ENCODE measurements at regions not wholly inside any gene's neighbourhood (a gene's known extent, or its start where the extent isn't known, plus 50 kb on each side); places are given as distances from the start of the nearest gene placed in this dataset.

GRCh38 chr2:18046558-18047212, 168.2 kb downstream of the KCNS3 start:
- Histone ChIP-seq H3K4ac (replicated peaks; ENCODE audit: insufficient read length, low read depth, low read length) (no peak overlapping the region), H3K36me3 (ENCODE audit: control insufficient read depth in 2 of 4, insufficient read depth in 4 of 4, low read length in 3 of 4) (no peaks in the 10 kb centered on the region), H3K4me1 (replicated peaks in 1 of 4; ENCODE audit: control insufficient read depth in 3 of 4, insufficient read depth in 4 of 4, low read length in 3 of 4) (no peaks in the 10 kb centered on the region), H2AK5ac (ENCODE audit: low read depth, low read length) (no peak overlapping the region), H2BK15ac (ENCODE audit: low read length) (no peak overlapping the region), H3K23ac (ENCODE audit: insufficient read length) (no peak overlapping the region), H3K14ac (ENCODE audit: insufficient read length) (no peak overlapping the region), H3K56ac (replicated peaks; ENCODE audit: insufficient read length, low read depth, low read length) (no peak overlapping the region), H2BK20ac (ENCODE audit: low read length) (no peak overlapping the region), H3K9me3 (ENCODE audit: insufficient read depth in 2 of 2, low read depth in 1 of 2, low read length in 1 of 2) (peaks cover 4 to 17% of the 10 kb centered on the region in 2 experiments; a peak in 2 of 4 replicates), H3K27me3 (replicated peaks in 1 of 4; ENCODE audit: control insufficient read depth in 3 of 4, extremely low read depth in 1 of 4, insufficient read depth in 3 of 4, low read length in 3 of 4) (no peaks in the 10 kb centered on the region), H2BK120ac (replicated peaks; ENCODE audit: low read depth, low read length) (no peak overlapping the region), H3K4me2 (ENCODE audit: insufficient read depth in 1 of 2, low read depth in 2 of 2, low read length in 2 of 2) (no peak overlapping the region), H2BK5ac (ENCODE audit: low read depth, low read length) (no peak overlapping the region), H4K91ac (replicated peaks; ENCODE audit: insufficient read length, low read length) (no peak overlapping the region), H3K4me3 (ENCODE audit: extremely low read depth in 1 of 4, insufficient read depth in 2 of 4, low read depth in 3 of 4, low read length in 4 of 4) (no peak overlapping the region), H4K8ac (ENCODE audit: extremely low read depth, insufficient read depth, low read length) (no peak overlapping the region), H2AFZ (ENCODE audit: low read length) (no peak overlapping the region), H3K79me1 (ENCODE audit: low read depth, low read length) (no peaks in the 10 kb centered on the region), H3K18ac (ENCODE audit: extremely low read depth, low read length) (no peak overlapping the region), H3K79me2 (ENCODE audit: control insufficient read depth in 1 of 2, insufficient read depth in 2 of 2, low read length in 2 of 2) (no peaks in the 10 kb centered on the region), H3K23me2 (ENCODE audit: low read depth, low read length) (no peaks in the 10 kb centered on the region), H3K27ac (ENCODE audit: low read depth, low read length) (no peak overlapping the region), H3K9ac (replicated peaks in 1 of 4; ENCODE audit: extremely low read depth in 1 of 4, low read depth in 3 of 4, low read length in 3 of 4) (no peak overlapping the region), H4K5ac (ENCODE audit: insufficient read length, low read depth, low read length) (no peak overlapping the region), H2BK12ac (ENCODE audit: low read depth, low read length) (no peak overlapping the region), H4K20me1 (replicated peaks in 1 of 2; ENCODE audit: control insufficient read depth in 1 of 2, insufficient read depth in 2 of 2, low read length in 2 of 2) (no peaks in the 10 kb centered on the region)
- POLR2A ChIA-PET (ENCODE audit: partially characterized antibody) = no interaction called here
- 93% methylated on average over 3 of the region's 3 CpGs; no CpG with 5 or more reads in 1 of the 2 experiments for WGBS, 2 experiments (ENCODE audit: extremely low coverage in 1 of 2, insufficient coverage in 1 of 2, insufficient read length in 1 of 2, insufficient replicate concordance in 2 of 2, low coverage in 1 of 2, low lambda C conversion rate in 2 of 2, missing lambda C conversion rate in 1 of 2)
- no peak for DNase-seq (ENCODE audit: low read depth in 1 of 2, low spot score in 2 of 2)
- FAIRE-seq = no peak
- CTCF ChIA-PET (ENCODE audit: partially characterized antibody) = interaction anchor here (0.9 to 1.0 kb wide), 2 partner anchors 13 to 875 kb away, joined by 3 read pairs; no protein-coding TSS in a partner anchor
- TF ChIP-seq PHF8 (conservative IDR thresholded peaks at IDR 0.05; ENCODE audit: low read depth, low read length) = no peak
- TF ChIP-seq YY1 (IDR thresholded peaks at IDR 0.05; ENCODE audit: low read depth, low read length) = no peak
- TF ChIP-seq POLR2A (IDR thresholded peaks at IDR 0.05; ENCODE audit: control extremely low read depth in 1 of 2, low read depth in 2 of 2, low read length in 2 of 2) = no peak
- TF ChIP-seq, protein P1, sequence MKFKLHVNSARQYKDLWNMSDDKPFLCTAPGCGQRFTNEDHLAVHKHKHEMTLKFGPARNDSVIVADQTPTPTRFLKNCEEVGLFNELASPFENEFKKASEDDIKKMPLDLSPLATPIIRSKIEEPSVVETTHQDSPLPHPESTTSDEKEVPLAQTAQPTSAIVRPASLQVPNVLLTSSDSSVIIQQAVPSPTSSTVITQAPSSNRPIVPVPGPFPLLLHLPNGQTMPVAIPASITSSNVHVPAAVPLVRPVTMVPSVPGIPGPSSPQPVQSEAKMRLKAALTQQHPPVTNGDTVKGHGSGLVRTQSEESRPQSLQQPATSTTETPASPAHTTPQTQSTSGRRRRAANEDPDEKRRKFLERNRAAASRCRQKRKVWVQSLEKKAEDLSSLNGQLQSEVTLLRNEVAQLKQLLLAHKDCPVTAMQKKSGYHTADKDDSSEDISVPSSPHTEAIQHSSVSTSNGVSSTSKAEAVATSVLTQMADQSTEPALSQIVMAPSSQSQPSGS (IDR thresholded peaks at IDR 0.05; ENCODE audit: low read length) = no peak
- no peak for TF ChIP-seq RBBP5 (IDR thresholded peaks at IDR 0.05; ENCODE audit: borderline replicate concordance, low read depth, low read length)
- TF ChIP-seq TBP (IDR thresholded peaks at IDR 0.05; ENCODE audit: low read depth, low read length) = no peak
- TF ChIP-seq SIRT6 (IDR thresholded peaks at IDR 0.05; ENCODE audit: low read length) = no peak
- TF ChIP-seq MAFK (IDR thresholded peaks at IDR 0.05; ENCODE audit: low read depth, low read length) = no peak
- no peak for TF ChIP-seq KDM1A (IDR thresholded peaks at IDR 0.05; ENCODE audit: borderline replicate concordance, low read length)
- TF ChIP-seq RAD21 (IDR thresholded peaks at IDR 0.05 in 1 of 2, conservative IDR thresholded peaks at IDR 0.05 in 1 of 2; ENCODE audit: low read depth in 2 of 2, low read length in 2 of 2) = no peak
- no peak for TF ChIP-seq CREB1 (IDR thresholded peaks at IDR 0.05)
- TF ChIP-seq E2F6 (IDR thresholded peaks at IDR 0.05) = no peak
